Adipocyte (in vitro differentiated cells): ENCODE measurements at regions not wholly inside any gene's neighbourhood (a gene's known extent, or its start where the extent isn't known, plus 50 kb on each side); places are given as distances from the start of the nearest gene placed in this dataset.
"Not testable (repeated sequence)": the region's sequence is repeated elsewhere in the genome, so short reads cannot be mapped to it uniquely, and the experiment has no call there.

Experiments used
- DNase-seq: peaks from one replicate; pipeline ENCODE4 v3.0.0-alpha.2; 2015; ENCODE audit warnings: low read depth
- H3K27me3 ChIP-seq: replicated peaks from 2 replicates; pipeline ENCODE4 v1.7.0; 2013; ENCODE audit warnings: mild to moderate bottlenecking, low read length, moderate library complexity; ENCODE audit not compliant: control insufficient read depth, insufficient read depth
- H3K36me3 ChIP-seq: 2 replicates; pipeline ENCODE4 v1.7.0; 2013; ENCODE audit warnings: low read length, mild to moderate bottlenecking, moderate library complexity; ENCODE audit not compliant: control insufficient read depth, insufficient read depth, severe bottlenecking
- H3K4me1 ChIP-seq: 2 replicates; pipeline ENCODE4 v1.7.0; 2013; ENCODE audit warnings: mild to moderate bottlenecking, low read length, moderate library complexity; ENCODE audit not compliant: control insufficient read depth, insufficient read depth
- H3K4me3 ChIP-seq: 2 replicates; pipeline ENCODE4 v1.7.0; 2013; ENCODE audit warnings: mild to moderate bottlenecking, low read length, moderate library complexity
- H3K9ac ChIP-seq: 2 replicates; pipeline ENCODE4 v1.7.0; 2013; ENCODE audit warnings: mild to moderate bottlenecking, low read length, moderate library complexity
- H3K9me3 ChIP-seq: 2 replicates; pipeline ENCODE4 v1.7.0; 2013; ENCODE audit warnings: mild to moderate bottlenecking, low read length, moderate library complexity; ENCODE audit not compliant: control insufficient read depth

GRCh38 chr18:53864770-53865169 lies 359.7 kb downstream of the MBD2 start:
- Histone ChIP-seq H3K27me3 (no peaks in the 10 kb centered on the region), H3K36me3 (no peaks in the 10 kb centered on the region), H3K9ac (no peak overlapping the region), H3K4me1 (no peaks in the 10 kb centered on the region), H3K4me3 (no peak overlapping the region), H3K9me3 (no peaks in the 10 kb centered on the region)
- DNase-seq: no peak

- no peaks in the 10 kb centered on the region for H3K9me3 ChIP-seq
- H3K36me3 ChIP-seq: no peaks in the 10 kb centered on the region
- no peak overlapping the region for H3K9ac ChIP-seq
- H3K4me3 ChIP-seq: no peak overlapping the region
- no peak for DNase-seq
- H3K27me3 ChIP-seq: no peaks in the 10 kb centered on the region
- H3K4me1 ChIP-seq: no peaks in the 10 kb centered on the region
These were observed 361.5 kb downstream of the MBD2 start for GRCh38 chr18:53862921-53863320.

GRCh38 chr18:53861185-53861584 lies 363.3 kb downstream of the MBD2 start:
- no peak overlapping the region for H3K9ac ChIP-seq
- H3K4me3 ChIP-seq: no peak overlapping the region
- no peak for DNase-seq
- no peaks in the 10 kb centered on the region for H3K36me3 ChIP-seq
- H3K27me3 ChIP-seq: no peaks in the 10 kb centered on the region
- no peaks in the 10 kb centered on the region for H3K4me1 ChIP-seq
- no peaks in the 10 kb centered on the region for H3K9me3 ChIP-seq

- H3K4me1 ChIP-seq: no peaks in the 10 kb centered on the region
- no peaks in the 10 kb centered on the region for H3K27me3 ChIP-seq
- no peaks in the 10 kb centered on the region for H3K36me3 ChIP-seq
- no peak overlapping the region for H3K4me3 ChIP-seq
- no peaks in the 10 kb centered on the region for H3K9me3 ChIP-seq
- no peak overlapping the region for H3K9ac ChIP-seq
- no peak for DNase-seq
These were observed 364.7 kb downstream of the MBD2 start for GRCh38 chr18:53859764-53860163.

GRCh38 chr18:53850902-53851301 lies 373.6 kb downstream of the MBD2 start:
- Histone ChIP-seq H3K36me3 (no peaks in the 10 kb centered on the region), H3K27me3 (no peaks in the 10 kb centered on the region), H3K4me3 (no peak overlapping the region), H3K4me1 (no peaks in the 10 kb centered on the region), H3K9me3 (no peaks in the 10 kb centered on the region), H3K9ac (no peak overlapping the region)
- DNase-seq: no peak

GRCh38 chr18:53843763-53844162 lies 380.7 kb downstream of the MBD2 start:
- Histone ChIP-seq H3K9me3 (no peaks in the 10 kb centered on the region), H3K36me3 (no peaks in the 10 kb centered on the region), H3K4me3 (no peak overlapping the region), H3K27me3 (no peaks in the 10 kb centered on the region), H3K9ac (no peak overlapping the region), H3K4me1 (peaks cover 12% of the 10 kb centered on the region)
- DNase-seq: no peak

- H3K4me1 ChIP-seq: peaks cover 12% of the 10 kb centered on the region
- no peak for DNase-seq
- no peak overlapping the region for H3K9ac ChIP-seq
- H3K36me3 ChIP-seq: no peaks in the 10 kb centered on the region
- no peaks in the 10 kb centered on the region for H3K27me3 ChIP-seq
- no peak overlapping the region for H3K4me3 ChIP-seq
- no peaks in the 10 kb centered on the region for H3K9me3 ChIP-seq
These were observed 381.2 kb downstream of the MBD2 start for GRCh38 chr18:53843113-53843760.

GRCh38 chr18:53838746-53839145 lies 385.7 kb downstream of the MBD2 start:
- H3K36me3 ChIP-seq: no peaks in the 10 kb centered on the region
- no peak overlapping the region for H3K9ac ChIP-seq
- peaks cover 12% of the 10 kb centered on the region for H3K4me1 ChIP-seq
- H3K27me3 ChIP-seq: no peaks in the 10 kb centered on the region
- DNase-seq: peak; percentile 34
- no peak overlapping the region for H3K4me3 ChIP-seq
- H3K9me3 ChIP-seq: peaks cover 5% of the 10 kb centered on the region

- not testable (repeated sequence) for H3K4me3 ChIP-seq, H3K4me1 ChIP-seq, DNase-seq, H3K9ac ChIP-seq, H3K36me3 ChIP-seq, H3K27me3 ChIP-seq
- peaks cover 11% of the 10 kb centered on the region for H3K9me3 ChIP-seq
These were observed 403.3 kb downstream of the MBD2 start for GRCh38 chr18:53821141-53821540.

GRCh38 chr18:53819671-53820070 lies 404.8 kb downstream of the MBD2 start:
- H3K9ac ChIP-seq: no peak overlapping the region
- no peaks in the 10 kb centered on the region for H3K9me3 ChIP-seq
- no peaks in the 10 kb centered on the region for H3K4me1 ChIP-seq
- DNase-seq: no peak
- H3K27me3 ChIP-seq: no peaks in the 10 kb centered on the region
- H3K4me3 ChIP-seq: no peak overlapping the region
- H3K36me3 ChIP-seq: no peaks in the 10 kb centered on the region

GRCh38 chr18:53819174-53819573 lies 405.3 kb downstream of the MBD2 start:
- no peak for DNase-seq
- H3K9me3 ChIP-seq: no peaks in the 10 kb centered on the region

More at GRCh38 chr18:53819174-53819573, 405.3 kb downstream of the MBD2 start:
- no peaks in the 10 kb centered on the region for H3K4me1 ChIP-seq
- H3K4me3 ChIP-seq: no peak overlapping the region
- no peaks in the 10 kb centered on the region for H3K36me3 ChIP-seq
- no peaks in the 10 kb centered on the region for H3K27me3 ChIP-seq
- no peak overlapping the region for H3K9ac ChIP-seq
